IMR-90 (cell line): ENCODE measurements at regions not wholly inside any gene's neighbourhood (a gene's known extent, or its start where the extent isn't known, plus 50 kb on each side); places are given as distances from the start of the nearest gene placed in this dataset.

Experiments
- ATAC-seq: fragments of 200-7000 bp; cut with Tn5 transposase; 2 replicates; pipeline ENCODE4 v1.9.1; 2020; ENCODE audit warnings: low read depth, mild to moderate bottlenecking, moderate library complexity
- BruUV-seq: library from RNA; stranded (reverse); fragments of 400-500 nt; replicated peaks from 2 replicates; lab custom pipeline; 2021; lab: Mats Ljungman, UMichigan
- CTCF ChIA-PET: fragments of 300-600 bp; formaldehyde crosslinking; extraction: SDS; loops from one replicate; lab custom pipeline; 2021; ENCODE audit warnings: antibody characterized with exemption; lab: Yijun Ruan, JAX
- POLR2A ChIA-PET: fragments of 300-600 bp; sonication (Branson Sonifier 250); formaldehyde crosslinking; loops from one replicate; lab custom pipeline; 2022; ENCODE audit warnings: antibody characterized with exemption; ENCODE audit not compliant: unreplicated experiment; lab: Charles Lee
- DNase-seq: peaks from one replicate; pipeline ENCODE4 v3.0.0; 2013
- H2AFZ ChIP-seq: replicated peaks from 2 replicates; pipeline ENCODE3; 2013; ENCODE audit warnings: low read length, mild to moderate bottlenecking; ENCODE audit not compliant: poor library complexity
- H2AK5ac ChIP-seq: 2 replicates; pipeline ENCODE4 v1.6.1; 2013; ENCODE audit warnings: low read depth, low read length, inconsistent platforms
- H2AK9ac ChIP-seq: replicated peaks from 2 replicates; pipeline ENCODE3; 2013; ENCODE audit warnings: mild to moderate bottlenecking, low read depth, low read length, moderate library complexity; ENCODE audit not compliant: poor library complexity
- H2BK120ac ChIP-seq: 2 replicates; pipeline ENCODE4 v1.6.1; 2013; ENCODE audit warnings: low read depth, low read length, inconsistent platforms
- H2BK15ac ChIP-seq: 3 replicates; pipeline ENCODE4 v1.6.1; 2013; ENCODE audit warnings: low read depth, low read length, inconsistent platforms
- H2BK20ac ChIP-seq: 2 replicates; pipeline ENCODE4 v1.6.1; 2013; ENCODE audit warnings: low read depth, mild to moderate bottlenecking, inconsistent platforms, low read length, moderate library complexity
- H2BK5ac ChIP-seq: 2 replicates; pipeline ENCODE4 v1.6.1; 2013; ENCODE audit warnings: mild to moderate bottlenecking, low read depth, low read length, inconsistent platforms; ENCODE audit not compliant: poor library complexity, severe bottlenecking
- H3K14ac ChIP-seq: replicated peaks from 2 replicates; pipeline ENCODE4 v1.6.1; 2013; ENCODE audit warnings: low read depth, low read length, inconsistent platforms
- H3K18ac ChIP-seq: 2 replicates; pipeline ENCODE4 v1.6.1; 2013; ENCODE audit warnings: low read depth, low read length, control low read depth
- H3K23ac ChIP-seq: 2 replicates; pipeline ENCODE4 v1.6.1; 2013; ENCODE audit warnings: low read depth, low read length, inconsistent platforms
- H3K27ac ChIP-seq: 2 replicates; pipeline ENCODE4 v1.5.1; 2013; ENCODE audit warnings: mild to moderate bottlenecking, control low read depth, low read length; ENCODE audit not compliant: insufficient read depth
- H3K27me3 ChIP-seq: 2 replicates; pipeline ENCODE4 v1.6.1; 2013; ENCODE audit warnings: low read length; ENCODE audit not compliant: control insufficient read depth, insufficient read depth
- H3K36me3 ChIP-seq: 2 replicates; pipeline ENCODE4 v1.6.1; 2013; ENCODE audit warnings: low read length, mixed read lengths; ENCODE audit not compliant: control insufficient read depth, insufficient read depth
- H3K4ac ChIP-seq: 2 replicates; pipeline ENCODE4 v1.6.1; 2013; ENCODE audit warnings: low read depth, low read length, inconsistent platforms
- H3K4me1 ChIP-seq: 2 replicates; pipeline ENCODE4 v1.6.1; 2013; ENCODE audit warnings: low read length, mixed read lengths; ENCODE audit not compliant: control insufficient read depth, insufficient read depth
- H3K4me2 ChIP-seq: 2 replicates; pipeline ENCODE4 v1.6.1; 2013; ENCODE audit warnings: low read depth, mild to moderate bottlenecking, control low read depth, low read length, moderate library complexity
- H3K4me3 ChIP-seq: 2 replicates; pipeline ENCODE4 v1.5.1; 2013; ENCODE audit warnings: low read depth, mild to moderate bottlenecking, control low read depth, low read length, moderate library complexity; ENCODE audit not compliant: insufficient read depth
- H3K56ac ChIP-seq: 2 replicates; pipeline ENCODE4 v1.6.1; 2013; ENCODE audit warnings: low read length, inconsistent platforms; ENCODE audit not compliant: insufficient read depth; ENCODE audit errors: extremely low read depth
- H3K79me1 ChIP-seq, 2 experiments: 2 replicates each; pipeline ENCODE4 v1.6.1; 2013; ENCODE audit warnings: low read length in 2 of 2, inconsistent platforms in 1 of 2, low read depth in 1 of 2
- H3K9ac ChIP-seq: 2 replicates; pipeline ENCODE4 v1.6.1; 2013; ENCODE audit warnings: low read depth, low read length, control low read depth
- H3K9me1 ChIP-seq: 2 replicates; pipeline ENCODE4 v1.6.1; 2013; ENCODE audit warnings: low read length, inconsistent platforms; ENCODE audit not compliant: insufficient read depth
- H3K9me3 ChIP-seq: 2 replicates; pipeline ENCODE4 v1.6.1; 2013; ENCODE audit warnings: low read length; ENCODE audit not compliant: control insufficient read depth, insufficient read depth
- H4K20me1 ChIP-seq: 2 replicates; pipeline ENCODE4 v1.6.1; 2013; ENCODE audit warnings: low read length, inconsistent platforms; ENCODE audit not compliant: insufficient read depth
- H4K5ac ChIP-seq: 2 replicates; pipeline ENCODE4 v1.6.1; 2013; ENCODE audit warnings: mild to moderate bottlenecking, low read depth, low read length, control low read depth
- H4K8ac ChIP-seq, 2 experiments: 2 replicates each; pipeline ENCODE4 v1.6.1; 2013; ENCODE audit warnings: low read depth in 2 of 2, low read length in 2 of 2, control low read depth in 1 of 2, inconsistent platforms in 1 of 2
- H4K91ac ChIP-seq: 2 replicates; pipeline ENCODE4 v1.6.1; 2013; ENCODE audit warnings: low read depth, low read length, inconsistent platforms; ENCODE audit not compliant: insufficient read depth
- CEBPB ChIP-seq: IDR thresholded peaks from 2 replicates; pipeline ENCODE4 v1.6.1; 2012; ENCODE audit warnings: low read depth, low read length, improper control_type of control experiment
- ELK1 ChIP-seq: fragments of 150-350 bp; IDR thresholded peaks from 2 replicates; pipeline ENCODE4 v1.6.1; 2016; ENCODE audit warnings: low read depth, mild to moderate bottlenecking, low read length, moderate library complexity, borderline replicate concordance
- FOS ChIP-seq: fragments of 150-350 bp; IDR thresholded peaks from 2 replicates; pipeline ENCODE4 v1.6.1; 2016; ENCODE audit warnings: low read depth, low read length
- MAFK ChIP-seq: IDR thresholded peaks from 2 replicates; pipeline ENCODE4 v1.6.1; 2012; ENCODE audit warnings: low read depth, low read length, improper control_type of control experiment
- MAZ ChIP-seq: IDR thresholded peaks from 2 replicates; pipeline ENCODE4 v1.6.1; 2012; ENCODE audit warnings: low read depth, mild to moderate bottlenecking, low read length, improper control_type of control experiment, moderate library complexity, borderline replicate concordance
- NFE2L2 ChIP-seq: fragments of 150-350 bp; IDR thresholded peaks from 2 replicates; pipeline ENCODE4 v1.6.1; 2016; ENCODE audit warnings: low read depth, mild to moderate bottlenecking, low read length
- RAD21 ChIP-seq: IDR thresholded peaks from 2 replicates; pipeline ENCODE4 v1.6.1; 2012; ENCODE audit warnings: low read length, improper control_type of control experiment
- RCOR1 ChIP-seq: IDR thresholded peaks from 2 replicates; pipeline ENCODE4 v1.6.1; 2012; ENCODE audit warnings: mild to moderate bottlenecking, low read length, improper control_type of control experiment; ENCODE audit not compliant: insufficient replicate concordance
- RFX5 ChIP-seq: IDR thresholded peaks from 2 replicates; pipeline ENCODE4 v1.8.0; 2012; ENCODE audit warnings: low read depth, mild to moderate bottlenecking, low read length, moderate library complexity
- SMC3 ChIP-seq: fragments of 150-350 bp; IDR thresholded peaks from 2 replicates; pipeline ENCODE4 v1.6.1; 2016; ENCODE audit warnings: low read depth, mild to moderate bottlenecking, antibody characterized with exemption, low read length, moderate library complexity
- USF2 ChIP-seq: fragments of 150-350 bp; IDR thresholded peaks from 2 replicates; pipeline ENCODE4 v1.6.1; 2017; ENCODE audit warnings: mild to moderate bottlenecking, antibody characterized with exemption, low read length, low read depth
- WGBS, 2 experiments: methylation state at CpG; one replicate each; pipeline versions ENCODE4 v1.1.5 to v1.1.7; 2013; ENCODE audit warnings: missing lambda C conversion rate in 2 of 2; ENCODE audit not compliant: insufficient read length in 1 of 2; ENCODE audit errors: extremely low coverage in 2 of 2; 5-methylcytosine and 5-hydroxymethylcytosine counted together
- dilution Hi-C: fragments of 300-500 bp; cut with HindIII; formaldehyde crosslinking; loops from one replicate; pipeline ENCODE4 v1.14.3; 2018; ENCODE audit warnings: low sequenced_read_pairs; ENCODE audit not compliant: unreplicated experiment
- in situ Hi-C: fragments of 300-500 bp; cut with MboI; formaldehyde crosslinking; loops from 3 replicates; pipeline ENCODE4 v1.14.3; 2019; ENCODE audit warnings: low sequenced_read_pairs, inconsistent platforms, mixed read lengths
- intact Hi-C: fragments of 100-400 bp; cut with micrococcal nuclease; formaldehyde crosslinking; loops from 2 replicates; pipeline ENCODE4 v1.10.0; 2022

GRCh38 chr1:184828369-184828717 is 73.7 kb upstream of the EDEM3 start:
- Histone ChIP-seq H3K4me1 (peaks cover 8% of the 10 kb centered on the region), H3K4me3 (no peak overlapping the region), H3K9me3 (no peaks in the 10 kb centered on the region), H3K27me3 (no peaks in the 10 kb centered on the region), H4K91ac (no peak overlapping the region), H2BK20ac (no peak overlapping the region), H2BK5ac (no peak overlapping the region), H3K27ac (no peak overlapping the region), H3K9me1 (peaks cover 10% of the 10 kb centered on the region), H2AK9ac (no peak overlapping the region), H3K79me1 (peaks cover 0 to 3% of the 10 kb centered on the region in 2 experiments; a peak in 1 of 4 replicates), H4K8ac (no peak overlapping the region), H4K5ac (no peak overlapping the region), H3K18ac (no peak overlapping the region; the same call in 1 of the 2 replicates), H3K4ac (no peak overlapping the region; the same call in 1 of the 2 replicates), H2AK5ac (no peak overlapping the region), H4K20me1 (no peaks in the 10 kb centered on the region), H3K14ac (no peak overlapping the region; the same call in 1 of the 2 replicates), H3K56ac (no peak overlapping the region), H2BK15ac (no peak overlapping the region), H3K23ac (no peak overlapping the region), H3K4me2 (no peak overlapping the region), H3K36me3 (no peaks in the 10 kb centered on the region), H2BK120ac (no peak overlapping the region), H3K9ac (no peak overlapping the region), H2AFZ (no peak overlapping the region)
- intact Hi-C loops (no loop called here), in situ Hi-C loops (no loop called here), dilution Hi-C loops (no loop called here)
- ChIA-PET POLR2A (interaction anchor here (0.6 kb wide), 1 partner anchor 1108 kb away, joined by 8 read pairs; no protein-coding TSS in a partner anchor), CTCF (interaction anchor here (0.6 to 0.9 kb wide), 3 partner anchors 9 to 256 kb away, joined by 3 to 4 read pairs (median 3); no protein-coding TSS in a partner anchor)
- ATAC-seq, result no peak
- WGBS, 2 experiments, result 80% methylated on average over 1 of the region's 2 CpGs; no CpG with 5 or more reads in 1 of the 2 experiments
- TF ChIP-seq USF2 (no peak), SMC3 (no peak), MAZ (no peak), FOS (no peak), RFX5 (no peak), RAD21 (no peak), ELK1 (no peak), NFE2L2 (no peak), RCOR1 (no peak), MAFK (no peak), CEBPB (no peak)
- BruUV-seq, result no TSS peak
- no peak for DNase-seq
